CD4-positive, alpha-beta T cell treated with Interleukin-12 subunit alpha and Interleukin-12 subunit beta, for 1 hour (primary cell): ENCODE measurements at regions not wholly inside any gene's neighbourhood (a gene's known extent, or its start where the extent isn't known, plus 50 kb on each side); places are given as distances from the start of the nearest gene placed in this dataset.

ENCODE experiments used
- DNase-seq: peaks from one replicate; pipeline ENCODE4 v3.0.0-alpha.2; 2020

GRCh38 chr7:7122701-7123281 lies 59.6 kb upstream of the C1GALT1 start:
- DNase-seq, result no peak

DNA sequence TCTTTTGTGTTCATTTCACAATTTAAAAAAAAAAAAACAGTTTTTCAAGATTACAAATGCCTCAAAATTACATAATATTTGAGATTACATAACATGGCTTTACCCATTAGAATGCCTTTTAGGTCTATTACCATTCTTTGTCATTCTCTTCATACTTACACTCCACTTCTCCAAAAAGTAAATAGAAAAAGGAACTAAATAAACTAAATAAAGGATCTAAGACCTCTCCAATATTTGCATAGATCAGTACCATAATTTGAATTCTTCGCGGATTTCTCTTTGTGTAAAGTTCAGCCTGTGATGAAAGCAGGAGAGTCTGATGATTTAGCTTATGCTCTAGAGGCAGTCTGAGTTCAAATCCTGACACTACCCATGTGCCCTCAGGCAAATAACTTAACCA lies 56.4 kb upstream of the C1GALT1 start:
- no peak for DNase-seq

GRCh38 chr7:7127773-7128172 lies 54.6 kb upstream of the C1GALT1 start:
- no peak for DNase-seq

- no peak for DNase-seq
Measured at GRCh38 chr7:7129381-7129780, 53.0 kb upstream of the C1GALT1 start.

- no peak for DNase-seq
Measured at GRCh38 chr7:7131273-7131672, 51.1 kb upstream of the C1GALT1 start.
